ENCODE measurements at regions not wholly inside any gene's neighbourhood (a gene's known extent, or its start where the extent isn't known, plus 50 kb on each side); places are given as distances from the start of the nearest gene placed in this dataset.

DNA sequence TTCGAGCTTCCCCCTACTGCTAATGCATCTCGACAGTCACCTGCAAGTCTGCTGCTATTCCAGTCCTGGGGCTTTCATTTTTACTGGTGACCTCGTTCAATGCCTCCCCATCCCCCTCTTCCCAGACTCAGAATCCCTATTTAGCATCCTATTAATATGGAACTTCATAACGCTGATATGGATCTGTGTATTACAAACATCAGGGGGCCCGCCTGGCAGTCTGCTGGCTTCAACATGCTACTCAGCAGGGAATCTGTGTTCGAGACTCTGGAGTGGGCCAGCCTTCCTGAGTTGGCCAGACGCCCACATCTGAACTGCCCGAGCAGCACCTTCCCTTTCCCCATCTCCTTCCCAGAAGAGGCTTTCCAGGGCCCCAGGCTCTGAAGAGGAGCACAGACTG is 173.9 kb upstream of the PPARGC1A start:
- DNase-seq (ENCODE audit: low read depth): no peak
- H3K4me3 ChIP-seq (ENCODE audit: low read length): no peak overlapping the region
- no peak for TF ChIP-seq CTCF (IDR thresholded peaks at IDR 0.05; ENCODE audit: insufficient read depth, low read depth, low read length, missing control alignments)

GRCh38 chr4:24060932-24061331 is 171.1 kb upstream of the PPARGC1A start:
- DNase-seq (ENCODE audit: low read depth): no peak
- TF ChIP-seq CTCF (IDR thresholded peaks at IDR 0.05; ENCODE audit: insufficient read depth, low read depth, low read length, missing control alignments): no peak
- H3K4me3 ChIP-seq (ENCODE audit: low read length): no peak overlapping the region

DNA sequence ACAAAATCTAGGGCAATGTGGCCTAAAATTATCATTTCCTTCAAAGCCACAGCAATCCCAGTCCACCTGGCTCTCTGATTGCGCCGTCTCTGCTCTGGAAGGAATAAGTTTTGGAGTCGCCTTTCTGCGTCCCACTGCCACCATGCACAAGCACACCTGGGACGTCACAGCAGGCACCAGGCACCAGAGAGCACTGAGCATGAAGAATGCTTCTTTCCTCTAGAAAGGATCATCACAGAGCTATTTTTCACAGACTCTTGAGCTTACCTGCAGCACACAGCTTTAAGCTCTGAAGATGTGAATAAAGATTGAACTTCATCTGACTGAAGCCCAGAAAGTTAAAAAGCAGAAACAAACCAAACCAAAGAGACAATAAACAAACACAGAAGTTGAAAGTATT is 170.0 kb upstream of the PPARGC1A start:
- TF ChIP-seq CTCF (IDR thresholded peaks at IDR 0.05; ENCODE audit: insufficient read depth, low read depth, low read length, missing control alignments): no peak
- H3K4me3 ChIP-seq (ENCODE audit: low read length): no peak overlapping the region
- no peak for DNase-seq (ENCODE audit: low read depth)

DNA sequence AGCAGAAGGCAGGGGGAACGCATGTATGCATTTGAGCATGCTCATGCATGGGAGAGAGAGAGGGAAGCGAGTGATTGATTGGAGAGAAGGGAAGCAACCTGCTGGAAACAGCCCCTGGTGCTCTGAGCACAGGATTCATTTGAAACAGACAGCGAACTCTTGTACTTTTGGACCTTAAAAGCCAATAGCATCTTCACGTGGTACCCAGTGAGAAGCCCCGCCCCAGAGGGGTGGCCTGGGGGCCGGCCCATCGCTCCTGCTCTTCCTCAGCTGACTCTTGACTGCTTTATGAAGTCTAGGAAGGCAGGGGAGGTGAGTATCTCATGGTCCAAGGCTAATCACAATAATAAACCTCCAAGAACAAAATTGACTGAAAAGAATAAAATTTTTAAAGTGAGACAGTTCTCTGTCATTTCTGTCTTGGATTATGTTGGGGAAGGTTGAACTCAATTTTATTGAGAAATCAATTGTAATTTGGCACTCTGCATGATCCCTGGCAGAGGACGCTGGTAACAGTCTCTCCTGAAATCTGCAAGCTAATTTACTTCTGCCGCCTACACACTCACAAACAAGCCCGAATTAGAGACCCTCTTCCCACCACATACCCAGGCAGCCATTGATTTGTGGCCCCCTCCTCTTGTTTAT is 168.2 kb upstream of the PPARGC1A start:
- TF ChIP-seq CTCF (IDR thresholded peaks at IDR 0.05; ENCODE audit: insufficient read depth, low read depth, low read length, missing control alignments): no peak
- H3K4me3 ChIP-seq (ENCODE audit: low read length): no peak overlapping the region
- DNase-seq (ENCODE audit: low read depth): no peak

DNA sequence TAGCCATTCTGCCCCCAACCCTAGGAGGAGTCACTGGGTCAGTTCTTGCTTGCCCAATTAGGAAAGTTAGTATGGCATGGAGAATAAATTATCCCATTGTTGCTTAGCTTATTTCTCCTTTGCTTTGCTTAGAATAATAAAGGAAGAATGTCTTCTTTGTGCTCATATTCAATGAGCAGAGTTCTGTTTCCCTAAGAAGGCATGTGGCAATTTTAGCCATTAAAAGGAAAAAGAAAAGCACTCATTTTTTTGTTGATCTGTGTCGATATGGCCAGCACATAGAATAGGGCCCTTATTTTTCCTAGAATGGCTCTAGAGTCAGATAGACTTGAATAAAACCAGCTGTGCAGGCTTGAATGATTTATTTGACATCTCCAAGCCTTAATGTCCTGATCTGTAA is 166.4 kb upstream of the PPARGC1A start:
- H3K4me3 ChIP-seq (ENCODE audit: low read length): no peak overlapping the region
- no peak for DNase-seq (ENCODE audit: low read depth)
- no peak for TF ChIP-seq CTCF (IDR thresholded peaks at IDR 0.05; ENCODE audit: insufficient read depth, low read depth, low read length, missing control alignments)

DNA sequence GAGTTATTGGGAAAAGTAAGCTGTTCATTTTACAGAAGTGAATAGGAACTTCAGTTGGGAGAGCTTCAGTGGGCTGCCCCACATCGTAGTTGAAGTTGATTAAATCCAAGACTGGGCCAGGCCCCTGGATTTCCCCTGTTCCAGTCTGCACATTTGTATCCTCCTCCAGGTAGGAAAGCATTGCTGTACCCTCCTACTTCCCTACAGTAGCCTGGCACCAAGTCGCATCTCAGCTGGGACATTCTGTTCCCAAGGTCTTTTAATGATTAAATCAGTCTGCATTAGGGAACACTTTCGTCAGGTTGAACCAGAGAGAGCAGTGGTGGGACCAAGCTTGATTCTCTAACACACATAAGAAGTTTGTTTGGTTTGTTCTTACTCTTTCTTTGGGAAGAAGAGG is 165.8 kb upstream of the PPARGC1A start:
- no peak overlapping the region for H3K4me3 ChIP-seq (ENCODE audit: low read length)
- DNase-seq (ENCODE audit: low read depth): no peak
- TF ChIP-seq CTCF (IDR thresholded peaks at IDR 0.05; ENCODE audit: insufficient read depth, low read depth, low read length, missing control alignments): no peak

DNA sequence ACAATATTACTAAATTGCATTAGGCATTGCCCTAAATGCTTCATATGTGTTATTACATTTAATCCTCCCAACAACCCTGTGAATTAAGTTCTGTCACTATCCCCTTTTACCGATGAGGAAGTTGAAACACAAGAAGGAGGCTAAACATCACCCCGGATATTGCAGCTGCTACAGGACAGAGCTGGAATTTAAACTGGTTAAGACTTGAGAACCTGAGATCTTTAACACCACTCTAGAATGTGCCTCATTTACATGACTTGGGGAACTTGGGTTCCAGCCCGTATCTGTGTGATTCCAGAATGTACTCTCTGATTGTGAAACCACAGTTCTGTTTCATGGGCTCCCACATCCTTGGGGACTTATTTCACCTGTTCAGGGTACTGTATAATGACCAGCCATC is 165.1 kb upstream of the PPARGC1A start:
- H3K4me3 ChIP-seq (ENCODE audit: low read length): no peak overlapping the region
- no peak for TF ChIP-seq CTCF (IDR thresholded peaks at IDR 0.05; ENCODE audit: insufficient read depth, low read depth, low read length, missing control alignments)
- DNase-seq (ENCODE audit: low read depth): no peak
